GM12872 (cell line): ENCODE measurements at regions not wholly inside any gene's neighbourhood (a gene's known extent, or its start where the extent isn't known, plus 50 kb on each side); places are given as distances from the start of the nearest gene placed in this dataset.

Experiments used
- TF ChIP-seq, protein P1 (sequence below): IDR thresholded peaks from 3 replicates; pipeline ENCODE4 v1.5.1; 2011; ENCODE audit warnings: low read depth, mild to moderate bottlenecking, low read length, moderate library complexity; ENCODE audit not compliant: insufficient read depth

DNA sequence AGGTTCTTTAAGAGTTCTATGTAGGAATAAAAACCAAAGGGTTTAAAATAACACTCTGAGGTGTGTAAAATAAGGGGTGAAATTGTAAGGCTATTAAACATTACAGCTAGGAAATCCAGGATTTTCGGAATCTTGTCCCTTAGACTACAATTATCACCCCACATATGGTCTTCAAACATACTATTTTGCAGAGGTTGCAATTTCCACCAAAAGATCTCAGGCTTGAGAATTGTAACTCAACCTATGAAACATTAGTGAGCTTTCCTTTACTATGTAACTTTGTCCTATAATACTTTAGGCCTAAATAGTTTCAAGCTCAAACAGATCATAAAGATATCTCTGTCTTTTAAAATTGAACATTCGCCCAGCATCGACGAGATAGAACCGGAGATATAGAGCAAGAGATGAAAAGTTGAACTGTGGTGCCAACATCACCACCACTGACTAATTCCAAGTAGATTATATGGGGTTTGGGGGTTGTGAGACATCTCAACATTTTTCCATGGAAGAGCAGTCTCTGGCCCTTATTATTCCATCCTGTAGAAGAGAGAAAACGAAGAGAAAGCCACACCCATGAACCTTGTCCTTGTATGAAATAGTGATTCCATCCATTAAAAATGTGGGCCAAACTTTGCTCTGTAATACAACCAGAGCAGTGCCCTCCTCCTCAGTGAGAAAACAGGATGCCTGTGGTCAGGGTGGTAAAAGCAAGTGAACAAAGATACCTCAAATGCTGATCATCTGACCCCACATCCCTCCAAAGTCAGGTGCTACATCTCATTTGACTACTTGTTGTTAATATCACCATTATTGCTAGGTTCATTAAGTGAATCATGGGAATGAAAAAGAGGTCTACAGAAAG, 284.5 kb upstream of the GJE1 start:
- TF ChIP-seq, protein P1, sequence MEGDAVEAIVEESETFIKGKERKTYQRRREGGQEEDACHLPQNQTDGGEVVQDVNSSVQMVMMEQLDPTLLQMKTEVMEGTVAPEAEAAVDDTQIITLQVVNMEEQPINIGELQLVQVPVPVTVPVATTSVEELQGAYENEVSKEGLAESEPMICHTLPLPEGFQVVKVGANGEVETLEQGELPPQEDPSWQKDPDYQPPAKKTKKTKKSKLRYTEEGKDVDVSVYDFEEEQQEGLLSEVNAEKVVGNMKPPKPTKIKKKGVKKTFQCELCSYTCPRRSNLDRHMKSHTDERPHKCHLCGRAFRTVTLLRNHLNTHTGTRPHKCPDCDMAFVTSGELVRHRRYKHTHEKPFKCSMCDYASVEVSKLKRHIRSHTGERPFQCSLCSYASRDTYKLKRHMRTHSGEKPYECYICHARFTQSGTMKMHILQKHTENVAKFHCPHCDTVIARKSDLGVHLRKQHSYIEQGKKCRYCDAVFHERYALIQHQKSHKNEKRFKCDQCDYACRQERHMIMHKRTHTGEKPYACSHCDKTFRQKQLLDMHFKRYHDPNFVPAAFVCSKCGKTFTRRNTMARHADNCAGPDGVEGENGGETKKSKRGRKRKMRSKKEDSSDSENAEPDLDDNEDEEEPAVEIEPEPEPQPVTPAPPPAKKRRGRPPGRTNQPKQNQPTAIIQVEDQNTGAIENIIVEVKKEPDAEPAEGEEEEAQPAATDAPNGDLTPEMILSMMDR, result no peak

DNA sequence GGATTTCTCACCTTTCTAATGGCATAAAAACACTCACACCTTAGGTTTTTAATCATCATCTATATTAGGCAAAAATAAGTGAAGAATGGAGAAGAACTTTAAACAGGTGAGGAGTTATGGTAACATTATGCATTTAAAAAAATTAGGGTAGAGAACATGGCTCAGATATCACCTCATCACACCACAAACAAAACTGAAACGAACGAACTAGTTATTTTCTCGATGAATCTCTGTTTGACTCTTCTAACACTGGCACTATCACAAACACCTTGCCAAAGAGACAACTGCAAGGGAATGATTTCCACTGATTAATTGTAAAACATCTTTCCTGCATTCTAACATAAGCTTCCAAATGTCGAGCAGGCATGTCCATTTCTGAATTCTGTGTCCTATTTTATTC, 286.1 kb upstream of the GJE1 start:
- TF ChIP-seq, protein P1, result no peak

DNA sequence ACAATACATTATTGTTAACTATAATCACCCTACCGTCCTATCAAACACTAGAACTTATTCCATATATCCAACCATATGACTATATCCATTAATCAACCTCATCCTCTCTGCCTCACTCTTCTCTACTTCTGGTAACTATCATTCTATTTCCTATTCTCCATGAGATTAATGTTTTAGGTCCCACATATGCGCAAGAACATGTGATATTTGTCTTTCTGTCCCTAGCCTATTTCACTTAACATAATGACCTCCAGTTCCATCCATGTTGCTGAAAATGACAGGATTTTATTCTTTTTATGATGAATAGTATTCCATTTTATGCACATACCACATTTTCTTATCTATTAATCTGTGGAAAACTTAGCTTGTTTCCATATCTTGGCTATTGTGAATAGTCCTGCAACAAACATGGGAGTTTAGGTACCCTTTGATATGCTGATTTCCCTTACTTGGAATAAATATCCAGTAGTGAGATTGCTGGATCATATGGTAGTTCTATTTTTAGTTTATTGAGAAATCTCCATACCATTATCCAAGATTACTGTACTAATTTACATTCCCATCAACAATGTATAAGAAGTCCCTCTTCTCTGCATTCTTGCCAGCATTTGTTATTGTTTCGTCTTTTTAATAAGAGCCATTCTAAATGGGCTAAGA, 289.4 kb upstream of the GJE1 start:
- TF ChIP-seq, protein P1, result no peak

DNA sequence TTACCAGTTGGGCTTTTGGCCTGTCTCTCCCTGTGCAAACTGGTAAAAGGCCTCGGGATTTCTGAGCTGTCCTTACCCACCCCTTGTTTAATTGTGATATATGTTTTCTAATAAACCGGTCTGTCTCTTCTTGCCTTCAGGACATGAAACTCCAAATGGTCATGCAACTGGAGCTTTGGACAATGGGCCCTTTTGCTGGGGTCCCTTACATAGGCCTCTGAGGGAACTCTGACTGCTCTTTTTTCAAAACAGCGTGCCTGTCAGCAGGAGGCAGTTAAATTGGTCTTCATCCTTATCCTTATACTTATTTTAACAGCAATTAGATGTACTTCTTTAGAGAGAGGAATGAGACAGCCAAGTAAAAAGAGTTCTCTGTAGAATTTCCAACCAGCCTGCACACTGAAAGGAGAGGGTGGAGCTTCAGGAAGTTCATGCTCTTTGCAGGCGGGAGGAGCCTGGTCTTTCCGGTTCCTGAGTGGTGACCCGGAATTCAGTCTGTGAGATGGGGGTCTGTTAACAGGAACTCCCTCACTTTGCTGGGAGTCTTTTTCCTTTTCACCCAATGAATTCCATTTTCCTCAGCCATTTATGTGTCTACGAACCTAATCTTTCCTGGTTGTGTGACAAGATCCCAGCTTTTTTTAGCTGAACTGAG, 299.6 kb upstream of the GJE1 start:
- TF ChIP-seq, protein P1, result no peak

DNA sequence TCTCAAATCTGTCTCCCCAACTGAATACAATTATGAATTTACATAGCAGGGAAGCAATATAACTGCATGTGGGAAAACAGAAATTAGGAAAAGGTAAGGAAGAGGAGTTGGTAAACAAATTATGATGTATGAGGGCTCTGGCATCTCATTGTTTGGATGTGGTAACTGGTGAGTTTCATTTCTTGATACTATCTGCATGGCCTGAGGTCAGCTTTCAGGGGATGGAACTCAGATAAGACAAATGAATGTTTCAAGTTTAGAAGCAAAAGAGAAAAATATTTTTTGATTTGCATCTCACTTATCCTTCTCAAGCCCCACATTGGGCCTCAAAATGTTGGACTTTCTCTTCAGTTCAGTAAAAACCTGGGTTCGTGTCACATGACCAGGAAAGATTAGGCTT, 302.2 kb upstream of the GJE1 start:
- TF ChIP-seq, protein P1, result no peak

DNA sequence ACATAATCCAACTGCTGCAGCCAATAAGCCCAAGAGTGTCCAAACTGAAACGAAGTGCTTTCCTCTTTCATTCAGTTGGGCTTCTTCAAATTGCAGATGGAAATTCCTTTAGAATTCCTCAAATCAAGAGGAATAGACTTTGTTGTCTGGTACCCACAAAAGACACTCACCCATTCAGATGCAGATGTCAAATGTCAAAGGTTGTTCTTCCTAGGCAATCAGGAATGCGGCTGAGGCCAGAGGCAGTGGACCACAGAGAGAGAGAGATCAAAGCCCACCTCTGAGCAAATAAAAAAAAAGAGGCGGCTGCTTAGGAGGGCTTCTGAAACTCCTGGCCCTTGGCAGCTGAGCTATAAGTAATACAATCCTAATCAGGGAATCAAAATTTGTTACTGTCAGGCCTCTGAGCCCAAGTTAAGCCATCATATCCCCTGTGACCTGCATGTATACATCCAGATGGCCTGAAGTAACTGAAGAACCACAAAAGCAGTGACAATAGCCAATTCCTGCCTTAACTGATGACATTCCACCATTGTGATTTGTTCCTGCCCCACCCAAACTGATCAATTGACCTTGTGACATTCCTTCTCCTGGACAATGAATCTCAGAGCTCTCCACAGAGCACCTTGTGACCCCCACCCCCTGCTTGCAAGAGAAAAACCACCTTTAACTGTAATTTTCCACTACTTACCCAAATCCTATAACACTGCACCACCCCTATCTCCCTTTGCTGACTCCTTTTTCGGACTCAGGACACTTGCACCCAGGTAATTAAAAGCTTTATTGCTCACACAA, 303.0 kb upstream of the GJE1 start:
- TF ChIP-seq, protein P1, result no peak
